ACC112 (cell line): ENCODE measurements at regions not wholly inside any gene's neighbourhood (a gene's known extent, or its start where the extent isn't known, plus 50 kb on each side); places are given as distances from the start of the nearest gene placed in this dataset.

Source experiments
- H2AFZ ChIP-seq: fragments of 200-600 bp; sonication (generic); one replicate; pipeline ENCODE4 v1.6.0; 2017; ENCODE audit warnings: antibody characterized with exemption, low read length; ENCODE audit not compliant: unreplicated experiment
- H3K27ac ChIP-seq: fragments of 200-600 bp; sonication (generic); 2 replicates; pipeline ENCODE4 v1.5.1; 2014; ENCODE audit warnings: low read depth, mild to moderate bottlenecking, antibody characterized with exemption, low read length, moderate library complexity
- H3K27me3 ChIP-seq: fragments of 200-600 bp; sonication (generic); 2 replicates; pipeline ENCODE4 v1.6.1; 2014; ENCODE audit warnings: mild to moderate bottlenecking, antibody characterized with exemption, low read length, moderate library complexity, mixed read lengths; ENCODE audit not compliant: insufficient read depth
- H3K36me3 ChIP-seq: fragments of 200-600 bp; sonication (generic); 2 replicates; pipeline ENCODE4 v1.6.1; 2016; ENCODE audit warnings: mild to moderate bottlenecking, antibody characterized with exemption, low read length, moderate library complexity, mixed read lengths; ENCODE audit not compliant: insufficient read depth
- H3K4me1 ChIP-seq: fragments of 200-600 bp; sonication (generic); one replicate; pipeline ENCODE4 v1.6.1; 2016; ENCODE audit warnings: low read length, mixed read lengths; ENCODE audit not compliant: insufficient read depth, unreplicated experiment, control insufficient read depth
- H3K4me3 ChIP-seq: fragments of 200-600 bp; sonication (generic); 2 replicates; pipeline ENCODE4 v1.5.1; 2014; ENCODE audit warnings: mild to moderate bottlenecking, low read depth, low read length
- H3K79me2 ChIP-seq: fragments of 200-600 bp; sonication (generic); one replicate; pipeline ENCODE4 v1.6.0; 2016; ENCODE audit warnings: low read length; ENCODE audit not compliant: control insufficient read depth, unreplicated experiment, insufficient read depth

GRCh38 chrX:95071621-95072020 lies 1397.6 kb downstream of the FAM133A start:
- Histone ChIP-seq H3K36me3 (no peaks in the 10 kb centered on the region), H2AFZ (no peak overlapping the region), H3K79me2 (no peaks in the 10 kb centered on the region), H3K4me3 (no peak overlapping the region), H3K27me3 (no peaks in the 10 kb centered on the region), H3K4me1 (peaks cover 4% of the 10 kb centered on the region), H3K27ac (no peak overlapping the region)

- no peak overlapping the region for H3K27ac ChIP-seq
- H3K36me3 ChIP-seq, result no peaks in the 10 kb centered on the region
- H3K4me3 ChIP-seq, result no peak overlapping the region
- H3K79me2 ChIP-seq, result no peaks in the 10 kb centered on the region
- no peak overlapping the region for H2AFZ ChIP-seq
- peaks cover 4% of the 10 kb centered on the region for H3K4me1 ChIP-seq
- 0 out of 2 replicates have a peak, but pooled peaks cover 4% of the 10 kb centered on the region for H3K27me3 ChIP-seq
These were observed 1402.4 kb downstream of the FAM133A start for GRCh38 chrX:95076449-95076848.

- H2AFZ ChIP-seq, result no peak overlapping the region
- no peak overlapping the region for H3K27ac ChIP-seq
- no peak overlapping the region for H3K4me3 ChIP-seq
- H3K4me1 ChIP-seq, result no peaks in the 10 kb centered on the region
- no peaks in the 10 kb centered on the region for H3K27me3 ChIP-seq
- no peaks in the 10 kb centered on the region for H3K36me3 ChIP-seq
- no peaks in the 10 kb centered on the region for H3K79me2 ChIP-seq
These were observed 1427.9 kb downstream of the FAM133A start for GRCh38 chrX:95101851-95102390.

GRCh38 chrX:95117556-95117955 lies 1443.5 kb downstream of the FAM133A start:
- Histone ChIP-seq H3K27me3 (no peaks in the 10 kb centered on the region), H3K4me3 (no peak overlapping the region), H3K4me1 (no peaks in the 10 kb centered on the region), H3K27ac (no peak overlapping the region), H3K79me2 (no peaks in the 10 kb centered on the region), H2AFZ (no peak overlapping the region), H3K36me3 (no peaks in the 10 kb centered on the region)

GRCh38 chrX:95145848-95146490 lies 1472.0 kb downstream of the FAM133A start:
- Histone ChIP-seq H3K27ac (no peak overlapping the region), H2AFZ (no peak overlapping the region), H3K36me3 (no peaks in the 10 kb centered on the region), H3K4me3 (no peak overlapping the region), H3K4me1 (no peaks in the 10 kb centered on the region), H3K27me3 (no peaks in the 10 kb centered on the region), H3K79me2 (no peaks in the 10 kb centered on the region)

- Histone ChIP-seq H3K27me3 (no peaks in the 10 kb centered on the region), H3K27ac (no peak overlapping the region), H3K79me2 (no peaks in the 10 kb centered on the region), H2AFZ (no peak overlapping the region), H3K4me1 (no peaks in the 10 kb centered on the region), H3K36me3 (no peaks in the 10 kb centered on the region), H3K4me3 (no peak overlapping the region)
These were observed 1478.8 kb downstream of the FAM133A start for GRCh38 chrX:95152810-95153209.

- Histone ChIP-seq H3K36me3 (no peaks in the 10 kb centered on the region), H3K4me3 (no peak overlapping the region), H3K27ac (no peak overlapping the region), H3K27me3 (no peaks in the 10 kb centered on the region), H3K79me2 (no peaks in the 10 kb centered on the region), H3K4me1 (no peaks in the 10 kb centered on the region), H2AFZ (no peak overlapping the region)
These were observed 1482.6 kb downstream of the FAM133A start for GRCh38 chrX:95156566-95156965.
